Astrocyte (in vitro differentiated cells and primary cell): ENCODE measurements at regions not wholly inside any gene's neighbourhood (a gene's known extent, or its start where the extent isn't known, plus 50 kb on each side); places are given as distances from the start of the nearest gene placed in this dataset.

ENCODE experiments used
- CTCF ChIP-seq: IDR thresholded peaks from 2 replicates; pipeline ENCODE4 v1.5.1; 2011; ENCODE audit warnings: low read depth, mild to moderate bottlenecking, inconsistent platforms, low read length, moderate library complexity; ENCODE audit not compliant: insufficient read depth
- EZH2 ChIP-seq: IDR thresholded peaks from 2 replicates; pipeline ENCODE4 v1.6.1; 2012; ENCODE audit warnings: mild to moderate bottlenecking, low read length, inconsistent platforms; ENCODE audit not compliant: insufficient read depth

DNA sequence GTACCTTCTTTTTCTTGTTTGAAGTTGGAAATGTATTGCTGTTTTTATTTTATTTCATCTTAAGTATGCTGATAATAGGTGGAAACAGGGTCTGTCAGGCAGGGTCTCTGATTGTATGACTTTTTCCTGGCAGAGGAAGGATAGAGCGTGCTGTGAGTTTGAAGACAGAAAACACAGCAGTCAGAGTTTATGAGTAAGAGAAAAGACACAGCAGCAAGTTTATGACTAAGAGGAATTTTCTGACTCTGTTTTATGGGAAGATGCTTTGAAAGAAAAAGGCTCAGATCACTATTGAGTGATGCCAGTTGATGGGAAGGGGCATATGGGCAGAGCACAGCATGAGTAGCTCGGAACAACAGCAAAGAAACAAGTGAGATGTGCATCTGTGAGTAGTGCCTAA is 379.1 kb downstream of the MEIS1 start:
- TF ChIP-seq CTCF (no peak), EZH2 (no peak)
